Peyer's patch (tissue), 4 donors: ENCODE measurements at regions not wholly inside any gene's neighbourhood (a gene's known extent, or its start where the extent isn't known, plus 50 kb on each side); places are given as distances from the start of the nearest gene placed in this dataset.

Source experiments
- DNase-seq, 3 donors: peaks; one replicate each; pipeline ENCODE4 v3.0.0-alpha.2; 2017 to 2019
- H3K27ac ChIP-seq, 4 donors: fragments of 200-600 bp; sonication (generic); one replicate each; pipeline ENCODE4 v1.5.1; 2016 to 2019
- H3K27me3 ChIP-seq, 2 donors: fragments of 200-600 bp; sonication (generic); one replicate each; pipeline ENCODE4 v1.5.1; 2019
- H3K36me3 ChIP-seq, 3 donors: fragments of 200-600 bp; sonication (generic); one replicate each; pipeline ENCODE4 v1.5.1; 2016 to 2019
- H3K4me1 ChIP-seq, 4 donors: fragments of 200-600 bp; sonication (generic); one replicate each; pipeline ENCODE4 v1.5.1; 2016 to 2019
- H3K4me3 ChIP-seq, 4 donors: fragments of 200-600 bp; sonication (generic); 1 replicate in 3 of 4; 2 replicates in 1 of 4; pipeline ENCODE4 v1.5.1; 2016 to 2019; ENCODE audit warnings: mild to moderate bottlenecking in 1 of 4
- H3K9me3 ChIP-seq, 4 donors: fragments of 200-600 bp; sonication (generic); one replicate each; pipeline ENCODE4 v1.5.1; 2016 to 2019; ENCODE audit warnings: mild to moderate bottlenecking in 1 of 4
- CTCF ChIP-seq, 6 experiments: fragments of 450-650 bp in 4 of 6; fragments of 200-600 bp in 2 of 6; sonication (generic) in 1 of 6; IDR thresholded peaks; one replicate each; pipeline ENCODE4 v1.5.1; 2017 to 2019; ENCODE audit warnings: antibody characterized with exemption in 6 of 6, mild to moderate bottlenecking in 3 of 6, moderate library complexity in 1 of 6
- POLR2A ChIP-seq, 2 donors: fragments of 450-650 bp; IDR thresholded peaks; one replicate each; pipeline ENCODE4 v1.5.1; 2017; ENCODE audit warnings: antibody characterized with exemption in 2 of 2, mild to moderate bottlenecking in 2 of 2, moderate library complexity in 2 of 2

DNA sequence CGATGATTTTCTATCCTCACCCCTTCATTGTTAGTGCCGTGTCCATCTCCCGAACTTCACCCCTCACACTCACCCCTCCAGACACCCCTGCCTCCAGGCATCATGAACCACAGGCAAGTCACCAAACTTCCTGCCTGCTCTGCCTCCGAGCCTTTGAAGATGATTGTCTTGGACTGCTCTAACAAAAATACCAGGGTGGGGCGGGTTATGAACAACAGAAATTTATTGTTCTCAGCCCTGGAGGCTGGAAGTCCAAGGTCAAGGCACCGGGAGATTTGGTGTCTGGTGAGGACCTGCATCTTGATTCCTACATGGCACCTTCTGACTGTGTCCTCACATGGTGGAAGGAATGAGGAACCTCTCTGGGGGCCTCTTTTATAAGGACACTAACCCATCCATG is 1508.3 kb downstream of the TBC1D22A start:
- Histone ChIP-seq H3K27me3 (no peaks in the 10 kb centered on the region), H3K4me1 (no peaks in the 10 kb centered on the region), H3K27ac (no peak overlapping the region), H3K4me3 (no peak overlapping the region), H3K36me3 (no peaks in the 10 kb centered on the region), H3K9me3 (no peaks in the 10 kb centered on the region)
- no peak for DNase-seq
- TF ChIP-seq POLR2A (IDR thresholded peaks at IDR 0.05) (no peak), CTCF (IDR thresholded peaks at IDR 0.05) (no peak)

- TF ChIP-seq POLR2A (IDR thresholded peaks at IDR 0.05) = no peak
- TF ChIP-seq CTCF (IDR thresholded peaks at IDR 0.05) = no peak
These were observed 1506.5 kb downstream of the TBC1D22A start for GRCh38 chr22:48268771-48269552.

GRCh38 chr22:48268293-48268692 is 1505.8 kb downstream of the TBC1D22A start:
- Histone ChIP-seq H3K27me3 (no peaks in the 10 kb centered on the region), H3K4me1 (no peaks in the 10 kb centered on the region), H3K9me3 (no peaks in the 10 kb centered on the region), H3K36me3 (no peaks in the 10 kb centered on the region), H3K4me3 (no peak overlapping the region), H3K27ac (no peak overlapping the region)
- no peak for TF ChIP-seq POLR2A (IDR thresholded peaks at IDR 0.05)
- no peak for TF ChIP-seq CTCF (IDR thresholded peaks at IDR 0.05)
- no peak for DNase-seq

More at GRCh38 chr22:48268771-48269552, 1506.5 kb downstream of the TBC1D22A start:
- no peaks in the 10 kb centered on the region for H3K27me3 ChIP-seq
- H3K36me3 ChIP-seq = no peaks in the 10 kb centered on the region
- no peaks in the 10 kb centered on the region for H3K9me3 ChIP-seq
- DNase-seq = peak in 1 of 3 donors; percentile 53
- no peak overlapping the region for H3K27ac ChIP-seq
- no peak overlapping the region for H3K4me3 ChIP-seq
- no peaks in the 10 kb centered on the region for H3K4me1 ChIP-seq

GRCh38 chr22:48267681-48268080 is 1505.2 kb downstream of the TBC1D22A start:
- TF ChIP-seq CTCF (IDR thresholded peaks at IDR 0.05) (no peak), POLR2A (IDR thresholded peaks at IDR 0.05) (no peak)
- Histone ChIP-seq H3K36me3 (no peaks in the 10 kb centered on the region), H3K9me3 (no peaks in the 10 kb centered on the region), H3K27me3 (no peaks in the 10 kb centered on the region), H3K4me1 (no peaks in the 10 kb centered on the region), H3K4me3 (no peak overlapping the region), H3K27ac (no peak overlapping the region)
- no peak for DNase-seq

DNA sequence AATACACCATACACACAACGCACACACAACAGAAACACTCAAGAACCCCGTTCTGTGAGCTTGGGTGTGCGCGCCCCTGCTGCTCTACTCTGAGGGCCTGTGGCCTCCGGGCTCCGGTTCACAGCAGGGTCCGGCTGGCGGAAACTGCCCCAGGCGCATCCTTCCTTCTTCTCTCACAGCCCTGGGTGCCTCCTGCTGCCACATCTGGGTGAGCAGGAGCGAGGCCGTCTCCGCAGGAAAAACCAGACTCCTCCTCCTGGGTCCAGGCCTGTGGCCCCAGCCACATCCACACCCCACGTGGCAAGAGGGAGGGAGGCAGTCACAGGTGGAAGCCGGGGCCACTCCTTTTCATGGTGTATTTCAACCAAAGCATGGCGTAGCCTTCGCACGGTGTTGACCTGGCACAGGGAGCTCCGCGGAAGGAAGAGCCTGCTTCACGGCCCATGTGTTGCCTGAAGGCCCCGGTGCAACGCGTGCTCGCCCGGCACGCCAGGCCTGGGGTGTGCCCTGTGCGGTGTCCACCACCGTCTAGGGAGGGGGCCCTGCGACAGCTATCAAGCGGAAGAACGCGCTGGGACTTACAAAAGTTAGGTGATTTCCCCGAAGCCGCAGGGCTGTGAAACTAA is 1502.7 kb downstream of the TBC1D22A start:
- Histone ChIP-seq H3K27me3 (no peaks in the 10 kb centered on the region), H3K4me1 (no peaks in the 10 kb centered on the region), H3K36me3 (no peaks in the 10 kb centered on the region), H3K9me3 (no peaks in the 10 kb centered on the region), H3K27ac (no peak overlapping the region), H3K4me3 (no peak overlapping the region)
- TF ChIP-seq POLR2A (IDR thresholded peaks at IDR 0.05) (no peak), CTCF (IDR thresholded peaks at IDR 0.05) (no peak)
- DNase-seq = no peak
